Mesothelial cell of epicardium (in vitro differentiated cells): ENCODE measurements at regions not wholly inside any gene's neighbourhood (a gene's known extent, or its start where the extent isn't known, plus 50 kb on each side); places are given as distances from the start of the nearest gene placed in this dataset.

ENCODE experiments used
- DNase-seq, 2 experiments: peaks; one replicate each; pipeline ENCODE4 v3.0.0; 2021; ENCODE audit warnings: low spot score in 2 of 2; ENCODE audit not compliant: unreplicated experiment in 2 of 2
- H3K27ac Mint-ChIP-seq: 2 replicates; pipeline ENCODE4 v1.8.0; 2021; ENCODE audit warnings: mixed read lengths
- H3K27me3 Mint-ChIP-seq: 2 replicates; pipeline ENCODE4 v1.8.0; 2021; ENCODE audit warnings: low read depth, mixed read lengths
- H3K36me3 Mint-ChIP-seq: 2 replicates; pipeline ENCODE4 v1.8.0; 2021; ENCODE audit warnings: mixed read lengths
- H3K4me1 Mint-ChIP-seq: 2 replicates; pipeline ENCODE4 v1.8.0; 2021; ENCODE audit warnings: mixed read lengths
- H3K4me3 Mint-ChIP-seq: 2 replicates; pipeline ENCODE4 v1.8.0; 2021; ENCODE audit warnings: mild to moderate bottlenecking, moderate library complexity, mixed read lengths
- H3K9me3 Mint-ChIP-seq: 2 replicates; pipeline ENCODE4 v1.8.0; 2021; ENCODE audit warnings: mixed read lengths
- TF ChIP-seq, protein P1 (sequence below): fragments of 200-600 bp; sonication (generic); IDR thresholded peaks from one replicate; pipeline ENCODE4 v1.5.0; 2021; ENCODE audit warnings: antibody characterized with exemption; ENCODE audit not compliant: unreplicated experiment

DNA sequence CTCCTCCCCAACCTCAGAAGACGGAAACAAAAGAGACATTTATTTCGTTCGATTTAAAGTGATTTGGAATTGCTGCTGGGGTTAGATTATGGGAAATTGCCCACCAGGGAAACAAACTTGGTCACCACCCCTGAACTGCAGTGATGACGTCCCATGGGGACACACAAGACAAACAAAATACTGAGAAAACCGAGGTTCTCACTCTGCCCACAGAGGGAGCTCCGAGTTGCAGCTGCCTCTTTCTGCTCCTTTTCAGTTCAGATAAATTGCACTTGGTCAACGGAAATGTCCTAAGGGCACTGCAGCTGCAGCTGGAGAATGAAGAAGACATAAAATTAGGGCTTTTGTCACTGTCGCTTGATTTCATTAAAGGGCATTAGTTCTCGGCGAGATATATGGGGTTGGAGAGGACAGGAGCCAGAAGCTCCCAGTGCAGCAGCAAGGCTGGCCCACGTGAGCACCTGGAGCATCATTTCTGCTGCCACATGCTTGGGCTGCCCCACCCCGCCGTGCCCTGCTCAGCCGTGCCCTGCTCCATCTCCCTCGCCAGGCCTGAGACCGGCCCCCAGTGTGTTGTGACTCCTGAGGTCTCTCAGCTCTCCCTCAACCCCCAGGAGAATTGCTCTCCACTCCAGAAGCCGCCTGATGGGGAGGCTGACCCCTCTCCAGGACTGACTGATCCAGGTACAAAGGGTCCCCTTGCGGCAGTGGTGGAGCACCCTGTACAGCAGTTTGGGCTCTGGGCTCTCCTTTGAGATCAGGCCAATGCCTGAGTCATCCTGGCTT, 231.7 kb upstream of the AJAP1 start:
- H3K27ac Mint-ChIP-seq, result no peak overlapping the region
- H3K4me3 Mint-ChIP-seq, result no peak overlapping the region
- TF ChIP-seq, protein P1, sequence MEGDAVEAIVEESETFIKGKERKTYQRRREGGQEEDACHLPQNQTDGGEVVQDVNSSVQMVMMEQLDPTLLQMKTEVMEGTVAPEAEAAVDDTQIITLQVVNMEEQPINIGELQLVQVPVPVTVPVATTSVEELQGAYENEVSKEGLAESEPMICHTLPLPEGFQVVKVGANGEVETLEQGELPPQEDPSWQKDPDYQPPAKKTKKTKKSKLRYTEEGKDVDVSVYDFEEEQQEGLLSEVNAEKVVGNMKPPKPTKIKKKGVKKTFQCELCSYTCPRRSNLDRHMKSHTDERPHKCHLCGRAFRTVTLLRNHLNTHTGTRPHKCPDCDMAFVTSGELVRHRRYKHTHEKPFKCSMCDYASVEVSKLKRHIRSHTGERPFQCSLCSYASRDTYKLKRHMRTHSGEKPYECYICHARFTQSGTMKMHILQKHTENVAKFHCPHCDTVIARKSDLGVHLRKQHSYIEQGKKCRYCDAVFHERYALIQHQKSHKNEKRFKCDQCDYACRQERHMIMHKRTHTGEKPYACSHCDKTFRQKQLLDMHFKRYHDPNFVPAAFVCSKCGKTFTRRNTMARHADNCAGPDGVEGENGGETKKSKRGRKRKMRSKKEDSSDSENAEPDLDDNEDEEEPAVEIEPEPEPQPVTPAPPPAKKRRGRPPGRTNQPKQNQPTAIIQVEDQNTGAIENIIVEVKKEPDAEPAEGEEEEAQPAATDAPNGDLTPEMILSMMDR, result no peak
- no peaks in the 10 kb centered on the region for H3K36me3 Mint-ChIP-seq
- peaks cover 8% of the 10 kb centered on the region for H3K4me1 Mint-ChIP-seq
- H3K9me3 Mint-ChIP-seq, result peaks cover 23% of the 10 kb centered on the region
- no peak for DNase-seq
- H3K27me3 Mint-ChIP-seq, result no peaks in the 10 kb centered on the region

DNA sequence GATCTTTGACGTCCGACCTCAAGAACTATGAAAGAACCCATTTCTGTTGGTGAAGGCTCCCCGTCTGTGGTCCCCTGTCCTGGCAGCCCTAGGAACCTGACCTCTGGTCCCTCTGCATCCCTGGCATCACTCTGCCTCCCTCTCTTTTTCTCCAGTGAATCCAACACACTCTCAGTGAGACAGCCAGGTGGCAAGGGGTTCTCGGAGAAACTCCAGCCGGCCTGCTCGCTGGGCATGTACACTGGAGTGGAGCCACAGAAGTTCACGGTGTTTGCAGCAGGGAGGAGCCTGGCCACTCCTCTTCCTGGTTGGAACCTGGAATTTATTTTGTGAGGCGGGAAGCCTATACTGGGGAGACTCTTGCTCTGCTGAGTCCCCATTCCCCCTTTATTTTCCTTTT, 230.2 kb upstream of the AJAP1 start:
- H3K9me3 Mint-ChIP-seq, result peaks cover 12% of the 10 kb centered on the region
- no peak overlapping the region for H3K27ac Mint-ChIP-seq
- DNase-seq, result no peak
- no peaks in the 10 kb centered on the region for H3K27me3 Mint-ChIP-seq
- H3K4me1 Mint-ChIP-seq, result peaks cover 8% of the 10 kb centered on the region
- TF ChIP-seq, protein P1, result no peak
- no peak overlapping the region for H3K4me3 Mint-ChIP-seq
- no peaks in the 10 kb centered on the region for H3K36me3 Mint-ChIP-seq

DNA sequence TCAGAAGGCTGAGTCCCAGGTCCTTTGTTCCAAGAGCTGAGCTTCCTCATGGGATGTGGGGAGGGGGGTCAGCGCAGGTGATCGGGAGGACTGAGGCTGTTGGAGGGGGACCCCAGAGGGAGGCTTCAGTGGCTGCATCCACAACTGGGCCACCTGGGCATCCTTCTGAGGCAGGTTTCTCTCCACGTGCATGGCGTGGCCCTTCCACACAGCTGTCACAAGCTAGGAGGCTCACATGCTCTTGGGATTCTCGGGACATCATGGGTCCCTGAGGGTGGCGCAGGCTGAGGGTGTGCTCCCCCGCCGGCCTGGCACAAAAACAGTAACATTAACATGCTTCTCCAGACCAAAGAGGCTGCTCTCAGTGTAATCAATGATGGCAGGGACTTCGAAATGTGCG, 229.6 kb upstream of the AJAP1 start:
- H3K36me3 Mint-ChIP-seq, result no peaks in the 10 kb centered on the region
- DNase-seq, result no peak
- H3K27me3 Mint-ChIP-seq, result no peaks in the 10 kb centered on the region
- TF ChIP-seq, protein P1, result no peak
- no peak overlapping the region for H3K27ac Mint-ChIP-seq
- peaks cover 7% of the 10 kb centered on the region for H3K9me3 Mint-ChIP-seq
- peaks cover 8% of the 10 kb centered on the region for H3K4me1 Mint-ChIP-seq
- no peak overlapping the region for H3K4me3 Mint-ChIP-seq

DNA sequence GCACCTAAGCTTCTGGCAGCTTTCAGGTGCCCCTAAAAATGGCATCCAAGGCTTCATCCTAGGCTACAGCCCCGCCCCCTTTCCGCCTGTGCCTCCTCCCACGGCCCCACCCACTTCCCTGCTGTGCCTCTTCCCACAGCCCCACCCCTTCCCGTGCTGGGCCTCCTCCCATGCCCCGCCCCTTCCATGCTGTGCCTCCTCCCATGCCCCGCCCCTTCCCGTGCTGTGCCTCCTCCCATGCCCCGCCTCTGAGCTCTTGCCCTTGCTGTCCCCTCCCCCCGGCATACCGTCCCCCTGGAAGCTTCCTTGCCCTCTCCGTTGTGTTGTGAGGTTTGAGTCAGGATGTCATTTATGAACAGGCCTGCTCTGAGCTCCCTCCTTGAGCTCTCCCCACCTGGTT, 228.5 kb upstream of the AJAP1 start:
- TF ChIP-seq, protein P1, result no peak
- no peaks in the 10 kb centered on the region for H3K27me3 Mint-ChIP-seq
- no peaks in the 10 kb centered on the region for H3K36me3 Mint-ChIP-seq
- peaks cover 8% of the 10 kb centered on the region for H3K4me1 Mint-ChIP-seq
- DNase-seq, result no peak
- no peaks in the 10 kb centered on the region for H3K9me3 Mint-ChIP-seq
- H3K4me3 Mint-ChIP-seq, result no peak overlapping the region
- H3K27ac Mint-ChIP-seq, result no peak overlapping the region

DNA sequence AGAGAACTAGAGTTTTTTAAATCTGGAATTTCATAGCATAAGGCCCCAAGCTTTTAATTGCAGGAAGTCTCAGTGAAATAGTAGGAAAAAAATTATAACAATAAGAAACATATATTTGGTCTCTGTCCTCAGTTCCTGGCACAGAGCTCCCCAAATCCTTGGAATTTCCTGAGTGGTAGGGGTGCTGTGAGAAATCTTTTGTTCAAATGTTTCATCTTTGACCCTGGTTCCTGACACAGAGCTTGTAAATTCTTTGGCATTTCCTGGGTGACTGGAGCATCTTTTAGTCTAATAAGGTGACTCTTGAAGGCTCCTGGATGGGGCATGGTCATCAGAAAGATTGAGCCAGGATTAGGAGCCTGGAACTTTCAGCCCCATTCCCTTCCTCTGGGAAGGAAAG, 225.7 kb upstream of the AJAP1 start:
- DNase-seq, result no peak
- no peaks in the 10 kb centered on the region for H3K36me3 Mint-ChIP-seq

More for the DNA sequence above, 225.7 kb upstream of the AJAP1 start:
- Mint-ChIP-seq H3K4me3 (no peak overlapping the region), H3K27me3 (no peaks in the 10 kb centered on the region), H3K9me3 (no peaks in the 10 kb centered on the region), H3K27ac (no peak overlapping the region), H3K4me1 (no peaks in the 10 kb centered on the region)
- TF ChIP-seq, protein P1, result no peak
